HCT116 (cell line): ENCODE measurements at regions not wholly inside any gene's neighbourhood (a gene's known extent, or its start where the extent isn't known, plus 50 kb on each side); places are given as distances from the start of the nearest gene placed in this dataset.

Experiments used
- ATAC-seq: fragments of 200-7000 bp; cut with Tn5 transposase; 2 replicates; pipeline ENCODE4 v1.9.1; 2020; ENCODE audit warnings: mild to moderate bottlenecking, moderate library complexity
- BruUV-seq: library from RNA; stranded (reverse); fragments of 400-500 nt; replicated peaks from 2 replicates; lab custom pipeline; 2021; lab: Mats Ljungman, UMichigan
- CTCF ChIA-PET: fragments of 300-600 bp; sonication (Branson Sonifier 250); formaldehyde crosslinking; loops from one replicate; lab custom pipeline; 2021; ENCODE audit warnings: antibody characterized with exemption; lab: Charles Lee
- POLR2A ChIA-PET: fragments of 300-600, 350-600 bp; sonication (Branson Sonifier 250); formaldehyde crosslinking; loops from one replicate; lab custom pipeline; 2021; ENCODE audit warnings: antibody characterized with exemption; lab: Charles Lee
- RAD21 ChIA-PET, 2 experiments: fragments of 300-600 bp; sonication (Branson Sonifier 250); formaldehyde crosslinking; loops; one replicate each; lab custom pipeline; 2023; ENCODE audit warnings: low total read pairs in 2 of 2; ENCODE audit not compliant: uncharacterized antibody in 2 of 2, unreplicated experiment in 2 of 2, low non-redundant PET in 1 of 2; lab: Charles Lee
- DNase-seq: peaks from one replicate; pipeline ENCODE4 v3.0.0-alpha.2; 2010; ENCODE audit warnings: low read depth, low spot score
- H2AFZ ChIP-seq: fragments of 200-600 bp; shearing (Covaris generic), sonication (generic); 2 replicates; pipeline ENCODE4 v1.6.1; 2017; ENCODE audit warnings: low read depth, mixed run types, mixed read lengths, antibody characterized with exemption, low read length; ENCODE audit not compliant: poor library complexity, severe bottlenecking
- H3K27ac ChIP-seq: 2 replicates; pipeline ENCODE4 v1.5.1; 2012; ENCODE audit warnings: low read depth, low read length
- H3K27me3 ChIP-seq: fragments of 200-600 bp; sonication (generic); 2 replicates; pipeline ENCODE4 v1.6.1; 2016; ENCODE audit warnings: mixed run types, low read length, mixed read lengths; ENCODE audit not compliant: insufficient read depth
- H3K36me3 ChIP-seq, 2 experiments: fragments of 200-500 bp in 1 of 2; fragments of 200-600 bp in 1 of 2; sonication (Bioruptor generic) in 1 of 2; sonication (generic) in 1 of 2; 2 replicates each; pipeline versions ENCODE4 v1.5.1 to v1.6.1; 2014 to 2016; ENCODE audit warnings: low read length in 2 of 2, inconsistent platforms in 1 of 2, mixed read lengths in 1 of 2, mixed run types in 1 of 2; ENCODE audit not compliant: insufficient read depth in 2 of 2, control insufficient read depth in 1 of 2
- H3K4me1 ChIP-seq, 2 experiments: fragments of 200-600 bp in 1 of 2; sonication (generic) in 1 of 2; 2 replicates each; pipeline versions ENCODE4 v1.5.1 to v1.6.1; 2012 to 2017; ENCODE audit warnings: low read length in 2 of 2, inconsistent platforms in 1 of 2, mild to moderate bottlenecking in 1 of 2, mixed read lengths in 1 of 2, mixed run types in 1 of 2, moderate library complexity in 1 of 2; ENCODE audit not compliant: insufficient read depth in 2 of 2, control insufficient read depth in 1 of 2
- H3K4me2 ChIP-seq: fragments of 200-600 bp; sonication (generic); 2 replicates; pipeline ENCODE4 v1.6.1; 2017; ENCODE audit warnings: mixed run types, low read length, mixed read lengths
- H3K4me3 ChIP-seq, 2 experiments: fragments of 200-600 bp in 1 of 2; sonication (generic) in 1 of 2; replicated peaks in 1 of 2; 2 replicates each; pipeline ENCODE4 v1.5.1; 2011 to 2016; ENCODE audit warnings: low read length in 2 of 2, control low read depth in 1 of 2, low read depth in 1 of 2, mild to moderate bottlenecking in 1 of 2, mixed read lengths in 1 of 2, mixed run types in 1 of 2
- H3K79me2 ChIP-seq: fragments of 200-600 bp; sonication (generic); 2 replicates; pipeline ENCODE4 v1.6.1; 2017; ENCODE audit warnings: mild to moderate bottlenecking, mixed run types, low read length, moderate library complexity, mixed read lengths; ENCODE audit not compliant: insufficient read depth
- H3K9ac ChIP-seq: fragments of 200-600 bp; sonication (generic); 2 replicates; pipeline ENCODE4 v1.6.1; 2016; ENCODE audit warnings: low read length, mixed read lengths
- H3K9me2 ChIP-seq: fragments of 200-600 bp; sonication (generic), shearing (Covaris generic); 2 replicates; pipeline ENCODE4 v1.6.1; 2017; ENCODE audit warnings: mixed run types, mild to moderate bottlenecking, moderate library complexity; ENCODE audit not compliant: insufficient read depth
- H3K9me3 ChIP-seq, 2 experiments: fragments of 200-500 bp in 1 of 2; fragments of 200-600 bp in 1 of 2; sonication (Bioruptor generic) in 1 of 2; sonication (generic) in 1 of 2; 2 replicates each; pipeline ENCODE4 v1.6.1; 2014 to 2017; ENCODE audit warnings: low read length in 2 of 2, mixed read lengths in 2 of 2, inconsistent platforms in 1 of 2, low read depth in 1 of 2, mild to moderate bottlenecking in 1 of 2, mixed run types in 1 of 2, moderate library complexity in 1 of 2; ENCODE audit not compliant: control insufficient read depth in 1 of 2, insufficient read depth in 1 of 2
- H4K20me1 ChIP-seq: fragments of 200-600 bp; sonication (generic), shearing (Covaris generic); 2 replicates; pipeline ENCODE4 v1.6.1; 2017; ENCODE audit warnings: mixed run types, mild to moderate bottlenecking, moderate library complexity; ENCODE audit not compliant: insufficient read depth
- ATF3 ChIP-seq: IDR thresholded peaks from 2 replicates; pipeline ENCODE4 v1.6.1; 2012
- CTCF ChIP-seq, 3 experiments: fragments of 200-600 bp in 1 of 3; sonication (generic) in 1 of 3; IDR thresholded peaks in 2 of 3; conservative IDR thresholded peaks in 1 of 3; 2 replicates each; pipeline ENCODE4 v1.5.1; 2012 to 2017; ENCODE audit warnings: low read depth in 2 of 3, low read length in 2 of 3, antibody characterized with exemption in 1 of 3, borderline replicate concordance in 1 of 3, control low read depth in 1 of 3, mild to moderate bottlenecking in 1 of 3, mixed read lengths in 1 of 3, mixed run types in 1 of 3, moderate library complexity in 1 of 3; ENCODE audit not compliant: insufficient read depth in 1 of 3
- EGR1 ChIP-seq: IDR thresholded peaks from 2 replicates; pipeline ENCODE4 v1.6.1; 2012; ENCODE audit warnings: low read depth
- ELF1 ChIP-seq: IDR thresholded peaks from 2 replicates; pipeline ENCODE4 v1.6.1; 2012; ENCODE audit warnings: low read depth, borderline replicate concordance
- EZH2 ChIP-seq: fragments of 200-600 bp; sonication (generic); IDR thresholded peaks from 2 replicates; pipeline ENCODE4 v1.6.1; 2017; ENCODE audit warnings: antibody characterized with exemption, mixed run types
- EZH2phosphoT487 ChIP-seq: fragments of 200-600 bp; IDR thresholded peaks from 2 replicates; pipeline ENCODE4 v1.6.1; 2018; ENCODE audit warnings: antibody characterized with exemption, borderline replicate concordance
- FOSL1 ChIP-seq: IDR thresholded peaks from 2 replicates; pipeline ENCODE4 v1.6.1; 2012; ENCODE audit warnings: low read depth
- JUND ChIP-seq: IDR thresholded peaks from 2 replicates; pipeline ENCODE4 v1.6.1; 2012
- MAX ChIP-seq: IDR thresholded peaks from 2 replicates; pipeline ENCODE4 v1.6.1; 2012
- POLR2A ChIP-seq: IDR thresholded peaks from 2 replicates; pipeline ENCODE4 v1.7.0; 2011; ENCODE audit warnings: borderline replicate concordance; ENCODE audit not compliant: insufficient read depth, insufficient read length; ENCODE audit errors: extremely low read depth
- POLR2AphosphoS5 ChIP-seq: IDR thresholded peaks from 2 replicates; pipeline ENCODE4 v1.6.1; 2011; ENCODE audit warnings: mild to moderate bottlenecking, low read depth, low read length, moderate library complexity
- RAD21 ChIP-seq: IDR thresholded peaks from 2 replicates; pipeline ENCODE4 v1.6.1; 2012; ENCODE audit warnings: low read depth, mild to moderate bottlenecking
- REST ChIP-seq: IDR thresholded peaks from 2 replicates; pipeline ENCODE4 v1.6.1; 2012; ENCODE audit warnings: low read depth
- SIN3A ChIP-seq: IDR thresholded peaks from 2 replicates; pipeline ENCODE4 v1.6.1; 2012; ENCODE audit warnings: low read depth
- SP1 ChIP-seq: IDR thresholded peaks from 2 replicates; pipeline ENCODE4 v1.6.1; 2012; ENCODE audit warnings: low read depth
- SRF ChIP-seq: IDR thresholded peaks from 2 replicates; pipeline ENCODE4 v1.6.1; 2012; ENCODE audit warnings: low read depth
- TCF7L2 ChIP-seq: IDR thresholded peaks from 2 replicates; pipeline ENCODE4 v1.7.0; 2011; ENCODE audit warnings: borderline replicate concordance, inconsistent platforms; ENCODE audit not compliant: insufficient read depth, insufficient read length; ENCODE audit errors: extremely low read depth
- YY1 ChIP-seq: IDR thresholded peaks from 2 replicates; pipeline ENCODE4 v1.6.1; 2011; ENCODE audit warnings: low read length, low read depth, moderate library complexity, mild to moderate bottlenecking; ENCODE audit not compliant: insufficient replicate concordance; ENCODE audit errors: extremely low read depth
- ZBTB33 ChIP-seq: IDR thresholded peaks from 2 replicates; pipeline ENCODE4 v1.6.1; 2011; ENCODE audit warnings: mild to moderate bottlenecking, low read length, moderate library complexity; ENCODE audit not compliant: insufficient replicate concordance; ENCODE audit errors: extremely low read depth
- ZFX ChIP-seq: fragments of 450-650 bp; IDR thresholded peaks from 2 replicates; pipeline ENCODE4 v1.6.1; 2017
- intact Hi-C: fragments of 100-400 bp; cut with micrococcal nuclease; formaldehyde crosslinking; loops from 2 replicates; pipeline ENCODE4 v1.10.0; 2022

- no peak overlapping the region for H2AFZ ChIP-seq
- ChIA-PET RAD21 (no interaction called here), CTCF (no interaction called here), POLR2A (no interaction called here)
- H3K27ac ChIP-seq = no peak overlapping the region
- no peaks in the 10 kb centered on the region for H3K9me2 ChIP-seq
- no peaks in the 10 kb centered on the region for H4K20me1 ChIP-seq
- H3K4me1 ChIP-seq = no peaks in the 10 kb centered on the region
- no peaks in the 10 kb centered on the region for H3K79me2 ChIP-seq
- no peak overlapping the region for H3K4me3 ChIP-seq
- H3K4me2 ChIP-seq = no peak overlapping the region
- intact Hi-C loops = no loop called here
- no TSS peak for BruUV-seq
- TF ChIP-seq EZH2 (no peak), ATF3 (no peak), ZFX (no peak), EZH2phosphoT487 (no peak), YY1 (no peak), SRF (no peak), FOSL1 (no peak), RAD21 (no peak), REST (no peak), EGR1 (no peak), MAX (no peak), POLR2A (no peak), CTCF (IDR thresholded peaks at IDR 0.05 in 2 of 3, conservative IDR thresholded peaks at IDR 0.05 in 1 of 3; ENCODE audit: borderline replicate concordance in 1 of 3, insufficient read depth in 1 of 3, low read depth in 2 of 3, low read length in 2 of 3) (no peak), ELF1 (no peak), POLR2AphosphoS5 (no peak), JUND (no peak), SP1 (no peak), SIN3A (no peak), ZBTB33 (no peak), TCF7L2 (no peak)
- H3K9ac ChIP-seq = no peak overlapping the region
- H3K9me3 ChIP-seq = peaks cover 4 to 33% of the 10 kb centered on the region in 2 experiments; a peak in 2 of 4 replicates
- no peaks in the 10 kb centered on the region for H3K27me3 ChIP-seq
- H3K36me3 ChIP-seq = no peaks in the 10 kb centered on the region
- no peak for DNase-seq
- no peak for ATAC-seq
These were observed 628.7 kb upstream of the AUTS2 start for GRCh38 chr7:68969571-68969970.
